HG03342 (cell line): ENCODE measurements at regions not wholly inside any gene's neighbourhood (a gene's known extent, or its start where the extent isn't known, plus 50 kb on each side); places are given as distances from the start of the nearest gene placed in this dataset.

Source experiments
- ATAC-seq: cut with Tn5 transposase; IDR thresholded peaks from one replicate; pipeline ENCODE4 v1.9.1; 2021; ENCODE audit warnings: mild to moderate bottlenecking, moderate library complexity; ENCODE audit not compliant: unreplicated experiment

DNA sequence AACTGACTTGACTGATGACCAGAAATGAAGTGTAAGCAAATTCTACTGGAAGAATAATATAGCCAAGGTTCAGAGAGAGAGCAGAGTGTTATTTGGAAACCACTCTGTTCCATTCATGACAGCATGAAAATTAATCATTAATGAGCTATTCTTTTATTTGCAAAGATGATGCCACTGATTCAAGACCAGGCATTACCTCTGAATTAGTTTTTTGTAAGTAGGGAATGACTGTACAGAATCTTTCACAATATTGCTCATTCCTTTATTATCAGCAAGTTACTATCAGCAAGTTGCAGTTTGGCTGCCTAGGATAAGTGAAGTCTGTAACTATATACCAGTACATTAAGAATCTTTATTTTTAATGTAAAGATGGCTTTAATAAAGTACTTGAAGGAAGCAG lies 75.1 kb upstream of the RGMB start:
- no peak for ATAC-seq

DNA sequence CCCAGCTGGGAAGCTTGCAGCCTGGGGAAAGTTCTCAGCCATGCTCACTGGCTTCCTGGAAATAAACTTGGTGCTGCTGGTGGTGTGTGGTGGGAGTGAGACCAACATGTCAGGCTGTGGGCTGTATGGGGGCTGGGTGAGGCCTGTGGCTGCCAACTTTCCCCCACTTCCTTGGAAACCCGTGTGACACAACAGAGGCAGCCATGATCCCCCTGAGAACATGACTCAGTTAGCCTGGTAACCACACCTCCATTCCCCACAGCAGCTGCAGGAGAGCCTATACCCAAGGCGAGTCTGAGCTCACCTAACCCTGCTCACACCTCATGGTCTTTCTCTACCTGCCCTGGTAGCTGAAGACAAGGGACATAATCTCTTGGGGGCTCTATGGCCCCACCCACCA lies 72.7 kb upstream of the RGMB start:
- no peak for ATAC-seq

DNA sequence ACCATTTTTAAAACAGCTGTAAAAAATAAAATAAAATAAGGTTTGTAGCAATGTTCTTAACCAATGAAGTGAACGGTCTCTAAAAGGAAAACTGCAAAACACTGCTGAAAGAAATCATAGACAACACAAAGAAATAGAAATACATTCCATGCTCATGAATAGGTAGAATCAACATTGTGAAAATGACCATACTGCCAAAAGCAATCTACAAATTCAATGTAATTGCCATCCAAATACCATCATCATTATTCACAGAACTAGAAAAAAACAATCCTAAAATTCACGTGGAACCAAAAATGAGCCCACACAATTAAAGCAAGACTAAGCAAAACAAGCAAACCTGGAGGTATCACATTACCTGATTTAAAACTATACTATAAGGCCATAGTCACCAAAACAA lies 67.6 kb upstream of the RGMB start:
- no peak for ATAC-seq

DNA sequence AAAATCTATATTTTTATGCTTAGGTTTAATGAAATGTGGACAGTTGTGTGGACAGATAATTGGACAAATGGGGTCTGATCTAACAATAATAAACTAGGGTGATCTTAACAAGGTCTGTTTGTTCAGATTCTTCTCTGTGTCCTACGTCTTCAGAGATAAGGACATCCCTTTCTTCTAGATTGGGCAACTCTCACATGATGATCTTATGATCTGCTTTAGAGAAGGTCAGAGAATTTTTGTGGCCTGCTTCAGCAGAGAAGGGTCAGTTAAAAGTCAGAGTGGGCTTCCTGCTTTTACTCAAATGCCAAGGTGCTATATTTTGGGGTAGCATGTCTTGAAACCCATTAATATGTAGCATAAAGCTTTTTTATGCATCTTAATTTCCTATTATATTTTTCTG lies 63.8 kb upstream of the RGMB start:
- no peak for ATAC-seq

- ATAC-seq, result no peak
Observed at GRCh38 chr5:98713027-98713426, 60.4 kb upstream of the RGMB start.

DNA sequence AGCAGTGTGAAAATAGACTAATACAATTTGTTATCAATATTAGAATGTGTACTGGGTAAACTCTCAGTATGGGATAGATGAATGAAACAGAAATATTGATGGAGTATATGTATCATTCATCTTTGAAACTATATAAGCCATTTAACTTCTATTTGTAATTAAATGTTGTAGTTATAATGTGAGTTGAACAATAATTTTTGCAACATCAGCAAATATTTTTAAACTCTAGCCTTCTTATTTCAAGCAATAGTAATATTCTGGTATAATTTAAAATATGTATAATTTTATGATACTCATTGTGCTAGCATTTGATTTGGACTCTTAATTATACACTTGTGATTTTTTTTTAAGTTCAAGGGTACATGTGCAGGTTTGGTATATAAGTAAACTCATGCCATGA lies 59.6 kb upstream of the RGMB start:
- no peak for ATAC-seq

GRCh38 chr5:98714710-98715288 lies 58.7 kb upstream of the RGMB start:
- no peak for ATAC-seq

GRCh38 chr5:98721231-98721928 lies 52.1 kb upstream of the RGMB start:
- ATAC-seq, result no peak

- no peak for ATAC-seq
Observed at GRCh38 chr5:98722188-98722587, 51.3 kb upstream of the RGMB start.

- no peak for ATAC-seq
Observed at GRCh38 chr5:98723061-98723460, 50.4 kb upstream of the RGMB start.
